Thoracic aorta (tissue), 2 donors: ENCODE measurements at regions not wholly inside any gene's neighbourhood (a gene's known extent, or its start where the extent isn't known, plus 50 kb on each side); places are given as distances from the start of the nearest gene placed in this dataset.

Experiments
- ATAC-seq: fragments of 150-250 bp; one replicate; pipeline ENCODE4 v1.8.0; 2017; ENCODE audit warnings: low read depth; ENCODE audit not compliant: insufficient number of reproducible peaks, low FRiP score
- DNase-seq: peaks from one replicate; pipeline ENCODE4 v3.0.0-alpha.2; 2020; ENCODE audit warnings: low spot score
- H3K27ac ChIP-seq, 2 donors: fragments of 200-600 bp; sonication (generic); 1 replicate in 1 of 2; 2 replicates in 1 of 2; pipeline ENCODE4 v1.5.1; 2016; ENCODE audit warnings: mild to moderate bottlenecking in 2 of 2, moderate library complexity in 2 of 2
- H3K27me3 ChIP-seq: fragments of 200-600 bp; sonication (generic); replicated peaks from 2 replicates; pipeline ENCODE4 v1.6.0; 2016; ENCODE audit warnings: mild to moderate bottlenecking; ENCODE audit not compliant: insufficient read depth
- H3K36me3 ChIP-seq: fragments of 200-600 bp; sonication (generic); one replicate; pipeline ENCODE4 v1.5.1; 2016
- H3K4me1 ChIP-seq, 2 donors: fragments of 200-600 bp; sonication (generic); 1 replicate in 1 of 2; 2 replicates in 1 of 2; pipeline versions ENCODE4 v1.5.1 to v1.6.0; 2016; ENCODE audit warnings: low read depth in 2 of 2, mild to moderate bottlenecking in 1 of 2; ENCODE audit not compliant: control insufficient read depth in 1 of 2
- H3K4me3 ChIP-seq: fragments of 200-600 bp; sonication (generic); 2 replicates; pipeline ENCODE4 v1.5.1; 2016; ENCODE audit warnings: mild to moderate bottlenecking
- H3K9me3 ChIP-seq: fragments of 200-600 bp; sonication (generic); 2 replicates; pipeline ENCODE4 v1.5.1; 2016
- CTCF ChIP-seq: fragments of 200-600 bp; sonication (generic); IDR thresholded peaks from one replicate; pipeline ENCODE4 v1.5.1; 2019; ENCODE audit warnings: antibody characterized with exemption

- ATAC-seq (no peak), DNase-seq (no peak)
- Histone ChIP-seq H3K27ac (no peak overlapping the region), H3K9me3 (no peaks in the 10 kb centered on the region), H3K4me3 (no peak overlapping the region), H3K27me3 (no peaks in the 10 kb centered on the region), H3K36me3 (no peaks in the 10 kb centered on the region), H3K4me1 (no peaks in the 10 kb centered on the region)
- TF ChIP-seq CTCF, result no peak
Measured at GRCh38 chr11:13105237-13105844, 96.2 kb downstream of the RASSF10 start.

DNA sequence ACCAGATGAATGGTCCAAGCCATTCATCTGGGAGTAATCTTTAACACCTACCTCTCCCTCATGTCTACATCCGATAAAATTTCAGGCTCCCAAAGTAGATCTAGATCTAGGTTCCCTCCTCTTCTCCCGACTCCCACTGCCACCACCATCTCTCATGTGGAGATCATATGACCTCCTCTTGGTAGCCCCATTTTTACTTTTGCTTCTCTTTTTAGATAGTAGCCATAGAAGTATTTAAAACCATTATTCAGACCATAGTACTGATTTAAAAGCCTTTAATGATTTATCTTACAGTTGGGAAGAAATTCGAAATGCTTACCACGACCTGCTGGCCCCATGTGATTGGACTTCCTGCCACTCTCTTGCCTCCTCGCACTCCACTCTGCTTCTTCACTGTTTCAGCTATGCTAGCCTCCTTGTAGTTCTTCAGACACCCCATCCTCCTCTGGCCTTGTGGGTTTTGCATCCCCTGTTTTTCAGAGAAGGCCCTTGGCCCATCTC is 98.5 kb downstream of the RASSF10 start:
- ATAC-seq, result no peak
- DNase-seq, result no peak
- H3K4me1 ChIP-seq, result no peaks in the 10 kb centered on the region
- H3K9me3 ChIP-seq, result no peaks in the 10 kb centered on the region
- no peak for TF ChIP-seq CTCF
- no peaks in the 10 kb centered on the region for H3K36me3 ChIP-seq
- H3K4me3 ChIP-seq, result no peak overlapping the region
- H3K27me3 ChIP-seq, result no peaks in the 10 kb centered on the region
- H3K27ac ChIP-seq, result no peak overlapping the region

GRCh38 chr11:13108416-13108815 is 99.3 kb downstream of the RASSF10 start:
- no peaks in the 10 kb centered on the region for H3K9me3 ChIP-seq
- ATAC-seq, result no peak
- H3K4me1 ChIP-seq, result no peaks in the 10 kb centered on the region
- no peak for TF ChIP-seq CTCF
- H3K4me3 ChIP-seq, result no peak overlapping the region
- no peak for DNase-seq
- no peaks in the 10 kb centered on the region for H3K36me3 ChIP-seq
- H3K27ac ChIP-seq, result no peak overlapping the region
- H3K27me3 ChIP-seq, result no peaks in the 10 kb centered on the region

GRCh38 chr11:13109616-13110015 is 100.5 kb downstream of the RASSF10 start:
- ATAC-seq (no peak), DNase-seq (no peak)
- no peak for TF ChIP-seq CTCF
- H3K36me3 ChIP-seq, result no peaks in the 10 kb centered on the region
- no peak overlapping the region for H3K4me3 ChIP-seq
- H3K27me3 ChIP-seq, result no peaks in the 10 kb centered on the region
- H3K4me1 ChIP-seq, result no peaks in the 10 kb centered on the region
- H3K9me3 ChIP-seq, result no peaks in the 10 kb centered on the region
- H3K27ac ChIP-seq, result no peak overlapping the region

- no peak overlapping the region for H3K27ac ChIP-seq
- no peaks in the 10 kb centered on the region for H3K36me3 ChIP-seq
- no peak for TF ChIP-seq CTCF
- no peaks in the 10 kb centered on the region for H3K27me3 ChIP-seq
- DNase-seq (no peak), ATAC-seq (no peak)
- no peak overlapping the region for H3K4me3 ChIP-seq
- no peaks in the 10 kb centered on the region for H3K4me1 ChIP-seq
- H3K9me3 ChIP-seq, result no peaks in the 10 kb centered on the region
Measured at GRCh38 chr11:13110145-13110544, 101.0 kb downstream of the RASSF10 start.
